Body of pancreas (tissue), 4 donors: ENCODE measurements at regions not wholly inside any gene's neighbourhood (a gene's known extent, or its start where the extent isn't known, plus 50 kb on each side); places are given as distances from the start of the nearest gene placed in this dataset.

Source experiments
- CTCF ChIP-seq, 7 experiments: fragments of 450-650 bp in 4 of 7; fragments of 200-600 bp in 3 of 7; sonication (generic) in 3 of 7; IDR thresholded peaks; one replicate each; pipeline ENCODE4 v1.5.1; 2016 to 2019; ENCODE audit warnings: antibody characterized with exemption in 7 of 7
- POLR2A ChIP-seq, 3 donors: fragments of 450-650 bp; IDR thresholded peaks; one replicate each; pipeline ENCODE4 v1.6.1; 2016; ENCODE audit warnings: antibody characterized with exemption in 3 of 3, mild to moderate bottlenecking in 2 of 3

- no peak for TF ChIP-seq CTCF (IDR thresholded peaks at IDR 0.05)
- no peak for TF ChIP-seq POLR2A (IDR thresholded peaks at IDR 0.05)
These were observed 179.8 kb downstream of the KATNIP start for GRCh38 chr16:27729516-27730304.
